ENCODE measurements at regions not wholly inside any gene's neighbourhood (a gene's known extent, or its start where the extent isn't known, plus 50 kb on each side); places are given as distances from the start of the nearest gene placed in this dataset.

- ChIA-PET POLR2A (ENCODE audit: unreplicated experiment) (no interaction called here), CTCF (no interaction called here)
- Histone ChIP-seq H3K27me3 (ENCODE audit: insufficient read depth, low read depth) (peaks cover 81% of the 10 kb centered on the region), H3K4me2 (no peak overlapping the region), H3K79me2 (ENCODE audit: low read depth) (no peaks in the 10 kb centered on the region), H4K20me1 (ENCODE audit: insufficient read depth) (no peaks in the 10 kb centered on the region), H3K4me1 (replicated peaks; ENCODE audit: insufficient read depth) (no peaks in the 10 kb centered on the region), H3K36me3 (ENCODE audit: low read depth) (no peaks in the 10 kb centered on the region), H3K27ac (no peak overlapping the region), H3F3A (ENCODE audit: insufficient read depth, low read depth) (no peaks in the 10 kb centered on the region), H3K4me3 (no peak overlapping the region), H3K9me3 (ENCODE audit: insufficient read depth, low read depth) (no peaks in the 10 kb centered on the region), H2AFZ (no peak overlapping the region), H3K9me2 (ENCODE audit: insufficient read depth) (no peaks in the 10 kb centered on the region)
- BruUV-seq (replicated peaks), result no TSS peak
- DNase-seq, result no peak
- TF ChIP-seq, protein P1, sequence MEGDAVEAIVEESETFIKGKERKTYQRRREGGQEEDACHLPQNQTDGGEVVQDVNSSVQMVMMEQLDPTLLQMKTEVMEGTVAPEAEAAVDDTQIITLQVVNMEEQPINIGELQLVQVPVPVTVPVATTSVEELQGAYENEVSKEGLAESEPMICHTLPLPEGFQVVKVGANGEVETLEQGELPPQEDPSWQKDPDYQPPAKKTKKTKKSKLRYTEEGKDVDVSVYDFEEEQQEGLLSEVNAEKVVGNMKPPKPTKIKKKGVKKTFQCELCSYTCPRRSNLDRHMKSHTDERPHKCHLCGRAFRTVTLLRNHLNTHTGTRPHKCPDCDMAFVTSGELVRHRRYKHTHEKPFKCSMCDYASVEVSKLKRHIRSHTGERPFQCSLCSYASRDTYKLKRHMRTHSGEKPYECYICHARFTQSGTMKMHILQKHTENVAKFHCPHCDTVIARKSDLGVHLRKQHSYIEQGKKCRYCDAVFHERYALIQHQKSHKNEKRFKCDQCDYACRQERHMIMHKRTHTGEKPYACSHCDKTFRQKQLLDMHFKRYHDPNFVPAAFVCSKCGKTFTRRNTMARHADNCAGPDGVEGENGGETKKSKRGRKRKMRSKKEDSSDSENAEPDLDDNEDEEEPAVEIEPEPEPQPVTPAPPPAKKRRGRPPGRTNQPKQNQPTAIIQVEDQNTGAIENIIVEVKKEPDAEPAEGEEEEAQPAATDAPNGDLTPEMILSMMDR (conservative IDR thresholded peaks at IDR 0.05), result no peak
- TF ChIP-seq EZH2 (IDR thresholded peaks at IDR 0.05; ENCODE audit: low read depth), result no peak
- intact Hi-C loops (cut with micrococcal nuclease; ENCODE audit: unreplicated experiment), result no loop called here
Measured at GRCh38 chr9:135030566-135031226, 56.8 kb upstream of the OLFM1 start.

DNA sequence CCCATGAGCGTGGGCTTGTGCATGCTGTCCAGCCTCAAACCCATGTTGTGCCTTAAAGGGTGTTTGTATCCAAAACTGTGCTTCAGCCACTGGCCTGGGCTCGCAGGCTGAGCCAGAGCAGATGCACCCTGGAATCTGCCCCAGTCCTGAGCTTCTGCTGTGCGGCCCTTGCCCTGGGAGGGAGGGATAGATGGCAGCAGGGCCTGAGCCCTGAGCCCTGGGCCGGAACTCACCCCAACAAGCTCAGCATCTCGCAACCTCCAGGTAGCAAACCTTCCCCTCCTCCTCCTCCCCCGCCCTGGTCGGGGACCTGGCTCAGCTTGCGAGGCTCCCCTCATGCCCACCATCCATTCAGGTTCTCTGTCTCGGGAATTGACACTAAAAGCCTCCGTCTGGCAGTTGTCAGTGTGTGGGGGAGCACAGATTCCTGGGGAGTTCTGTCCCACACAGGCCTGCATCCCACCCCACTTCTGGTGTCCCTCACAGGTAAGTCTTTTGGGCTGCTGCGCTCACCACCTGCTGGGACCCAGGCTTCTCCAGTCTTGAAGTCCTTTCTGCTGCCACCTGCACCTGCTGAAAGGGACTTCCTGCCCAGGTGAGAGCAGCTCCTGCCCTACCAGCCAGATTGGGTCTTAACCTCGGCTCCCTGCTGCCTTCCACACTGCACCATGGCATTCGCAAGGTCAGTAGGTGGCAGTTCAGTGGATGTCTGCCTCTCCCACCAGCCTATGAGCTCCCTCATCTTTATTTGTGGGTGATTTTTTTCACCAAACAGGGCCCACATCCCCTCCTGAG lies 55.2 kb upstream of the OLFM1 start:
- no TSS peak for BruUV-seq (replicated peaks)
- no peak overlapping the region for H3K27ac ChIP-seq
- intact Hi-C loops (cut with micrococcal nuclease; ENCODE audit: unreplicated experiment), result no loop called here

GRCh38 chr9:135032868-135033460 lies 54.5 kb upstream of the OLFM1 start:
- Histone ChIP-seq H3K27ac (no peak overlapping the region), H4K20me1 (ENCODE audit: insufficient read depth) (no peaks in the 10 kb centered on the region), H3K9me2 (ENCODE audit: insufficient read depth) (no peaks in the 10 kb centered on the region), H3K36me3 (ENCODE audit: low read depth) (no peaks in the 10 kb centered on the region), H3F3A (ENCODE audit: insufficient read depth, low read depth) (no peaks in the 10 kb centered on the region), H3K4me3 (no peak overlapping the region), H3K4me1 (replicated peaks; ENCODE audit: insufficient read depth) (no peaks in the 10 kb centered on the region), H3K4me2 (no peak overlapping the region), H3K79me2 (ENCODE audit: low read depth) (no peaks in the 10 kb centered on the region), H3K9me3 (ENCODE audit: insufficient read depth, low read depth) (no peaks in the 10 kb centered on the region), H2AFZ (no peak overlapping the region), H3K27me3 (ENCODE audit: insufficient read depth, low read depth) (peaks cover 79% of the 10 kb centered on the region)
- CTCF ChIA-PET, result no interaction called here
- no peak for DNase-seq
- BruUV-seq (replicated peaks), result no TSS peak
- TF ChIP-seq, protein P1 (conservative IDR thresholded peaks at IDR 0.05), result no peak
- TF ChIP-seq EZH2 (IDR thresholded peaks at IDR 0.05; ENCODE audit: low read depth), result no peak
- intact Hi-C loops (cut with micrococcal nuclease; ENCODE audit: unreplicated experiment), result no loop called here
- POLR2A ChIA-PET (ENCODE audit: unreplicated experiment), result no interaction called here

More for the DNA sequence above, 55.2 kb upstream of the OLFM1 start:
- Histone ChIP-seq H4K20me1 (ENCODE audit: insufficient read depth) (no peaks in the 10 kb centered on the region), H3K36me3 (ENCODE audit: low read depth) (no peaks in the 10 kb centered on the region), H3K27me3 (ENCODE audit: insufficient read depth, low read depth) (peaks cover 79% of the 10 kb centered on the region), H3K4me2 (no peak overlapping the region), H3K4me3 (no peak overlapping the region), H3K79me2 (ENCODE audit: low read depth) (no peaks in the 10 kb centered on the region), H3K9me2 (ENCODE audit: insufficient read depth) (no peaks in the 10 kb centered on the region), H3K4me1 (replicated peaks; ENCODE audit: insufficient read depth) (no peaks in the 10 kb centered on the region), H3K9me3 (ENCODE audit: insufficient read depth, low read depth) (no peaks in the 10 kb centered on the region), H3F3A (ENCODE audit: insufficient read depth, low read depth) (no peaks in the 10 kb centered on the region), H2AFZ (no peak overlapping the region)
- TF ChIP-seq EZH2 (IDR thresholded peaks at IDR 0.05; ENCODE audit: low read depth), result no peak
- TF ChIP-seq, protein P1 (conservative IDR thresholded peaks at IDR 0.05), result no peak
- DNase-seq, result no peak
- CTCF ChIA-PET, result no interaction called here
- POLR2A ChIA-PET (ENCODE audit: unreplicated experiment), result no interaction called here

Measured in PC-9 (cell line).